DMS153 treated with DMSO at 0.1 percent for 48 hours (cell line): ENCODE measurements at regions not wholly inside any gene's neighbourhood (a gene's known extent, or its start where the extent isn't known, plus 50 kb on each side); places are given as distances from the start of the nearest gene placed in this dataset.

Source experiments
- DNase-seq: peaks from one replicate; lab custom pipeline; 2025; ENCODE audit not compliant: unreplicated experiment; lab: John Stamatoyannopoulos, UW

GRCh38 chr14:98965076-98965475, 306.9 kb downstream of the BCL11B start:
- DNase-seq: no peak

DNA sequence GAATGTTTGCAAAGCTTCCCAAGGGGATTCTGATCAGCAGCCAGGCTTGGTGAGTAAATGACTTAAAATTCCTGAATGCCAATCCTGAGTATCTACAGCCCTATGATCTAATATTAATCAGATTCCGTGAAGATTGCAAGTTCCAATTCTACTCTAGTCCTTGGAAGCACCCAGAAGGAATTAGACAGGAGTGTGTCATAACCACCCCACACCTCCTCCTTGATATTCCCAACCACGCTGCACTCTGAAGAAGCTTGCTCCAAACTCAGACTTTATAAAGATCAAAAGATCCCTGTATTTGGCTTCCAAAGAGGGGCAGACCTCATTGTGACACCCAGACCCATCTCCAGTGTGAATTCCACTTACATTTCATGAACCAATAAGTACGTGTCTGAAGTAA, 306.0 kb downstream of the BCL11B start:
- no peak for DNase-seq

DNA sequence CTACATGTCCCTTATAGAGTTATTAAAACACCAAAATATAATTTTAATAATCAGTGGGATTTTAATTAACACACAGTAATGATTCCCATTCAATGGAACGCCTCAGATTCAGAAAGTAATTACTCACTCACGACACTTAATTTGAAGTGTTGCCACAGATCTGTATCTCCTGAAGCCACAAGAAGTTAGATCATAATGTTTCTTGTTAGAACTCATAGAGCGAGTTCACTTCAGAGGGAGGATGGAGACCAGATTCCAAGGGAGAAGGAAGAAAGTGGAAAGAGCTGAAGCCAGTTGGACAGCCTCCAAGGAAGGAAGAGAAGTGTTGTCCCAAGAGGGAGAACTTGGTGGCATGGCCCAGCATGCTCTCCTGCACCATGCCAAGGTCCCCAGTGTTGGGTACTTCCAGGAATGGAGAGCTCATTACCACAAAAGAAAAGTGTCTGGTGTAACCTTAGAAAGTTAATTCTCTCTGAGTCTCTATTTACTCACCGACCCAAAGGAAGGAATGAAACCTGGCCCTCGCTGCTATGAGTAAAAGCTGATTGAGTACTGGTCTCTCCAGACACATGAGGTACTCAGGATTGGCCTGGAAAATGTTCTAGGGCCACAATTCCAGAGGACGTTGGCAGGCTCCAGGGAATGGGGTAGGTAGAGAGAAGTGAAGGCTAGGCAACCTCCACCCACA, 305.4 kb downstream of the BCL11B start:
- DNase-seq: no peak

- DNase-seq: no peak
These were observed 297.9 kb downstream of the BCL11B start for GRCh38 chr14:98974113-98974512.

- no peak for DNase-seq
These were observed 295.7 kb downstream of the BCL11B start for GRCh38 chr14:98976271-98976670.

DNA sequence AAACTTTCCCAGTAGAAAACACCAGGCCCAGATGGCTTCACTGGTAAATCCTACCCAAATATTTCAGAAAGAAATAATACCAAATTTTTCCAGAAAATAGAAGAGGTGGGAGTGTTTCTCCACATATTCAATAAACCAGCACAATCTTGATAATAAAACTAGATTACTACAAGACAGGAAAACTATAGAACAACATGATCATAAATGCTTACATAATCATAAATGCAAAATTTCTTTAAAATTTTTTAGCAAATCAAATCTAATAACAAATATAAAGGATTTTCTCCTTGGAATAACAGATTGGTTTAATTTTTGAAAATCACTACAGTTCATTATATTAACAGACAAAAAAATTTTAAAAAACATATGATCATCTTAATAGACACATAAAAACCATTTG, 294.5 kb downstream of the BCL11B start:
- no peak for DNase-seq

DNA sequence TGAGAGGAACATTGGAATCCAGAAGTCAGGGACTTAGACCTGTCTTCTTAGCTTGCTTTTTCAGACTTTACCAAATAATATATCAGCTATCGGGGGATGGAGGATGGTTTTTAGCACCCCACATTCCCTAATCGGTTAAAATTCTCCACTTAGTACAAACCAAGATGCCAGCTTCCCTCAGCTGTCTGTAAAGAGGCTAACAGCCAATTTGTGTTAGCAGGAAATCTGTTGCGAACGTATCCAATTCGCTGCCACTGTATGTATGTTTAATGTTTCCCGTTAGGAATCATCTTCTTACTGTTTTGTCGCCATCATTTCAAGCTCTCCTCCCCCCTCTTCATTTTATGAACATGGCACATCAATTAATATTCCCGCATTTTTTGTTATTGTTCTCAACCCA, 289.0 kb downstream of the BCL11B start:
- no peak for DNase-seq

DNA sequence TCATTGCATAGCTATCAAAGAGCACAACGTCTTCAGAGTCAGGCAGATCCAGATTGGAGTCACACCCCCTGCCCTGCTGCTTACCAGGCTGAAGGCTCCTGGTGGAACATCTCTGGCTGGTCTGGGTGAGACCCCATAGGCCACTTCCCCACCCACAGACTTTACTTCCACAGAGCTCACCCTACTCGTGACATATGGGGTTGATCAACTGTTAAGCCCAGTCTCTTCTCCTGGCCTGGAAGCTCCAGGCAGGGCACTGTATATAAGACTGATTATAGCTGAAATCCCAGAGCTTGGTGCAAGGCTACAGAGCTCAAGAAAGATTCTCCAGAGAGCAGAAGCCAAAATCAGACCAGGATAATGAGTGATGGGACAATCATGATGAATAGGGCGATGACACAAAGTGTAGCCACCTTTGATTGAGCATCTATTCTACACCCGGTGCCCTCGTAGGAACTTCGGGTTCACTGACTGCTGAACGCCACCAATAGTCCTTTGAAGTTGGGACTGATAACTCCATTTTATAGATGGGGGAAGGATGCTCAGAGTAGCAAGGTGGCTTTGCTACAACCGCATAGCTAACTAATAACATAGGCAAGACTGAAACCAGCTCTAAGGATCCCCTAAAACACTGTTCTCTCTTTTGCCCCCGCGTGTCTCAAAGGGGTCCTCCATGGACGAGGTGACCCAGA, 287.8 kb downstream of the BCL11B start:
- no peak for DNase-seq

- DNase-seq: no peak
These were observed 287.3 kb downstream of the BCL11B start for GRCh38 chr14:98984719-98985041.

DNA sequence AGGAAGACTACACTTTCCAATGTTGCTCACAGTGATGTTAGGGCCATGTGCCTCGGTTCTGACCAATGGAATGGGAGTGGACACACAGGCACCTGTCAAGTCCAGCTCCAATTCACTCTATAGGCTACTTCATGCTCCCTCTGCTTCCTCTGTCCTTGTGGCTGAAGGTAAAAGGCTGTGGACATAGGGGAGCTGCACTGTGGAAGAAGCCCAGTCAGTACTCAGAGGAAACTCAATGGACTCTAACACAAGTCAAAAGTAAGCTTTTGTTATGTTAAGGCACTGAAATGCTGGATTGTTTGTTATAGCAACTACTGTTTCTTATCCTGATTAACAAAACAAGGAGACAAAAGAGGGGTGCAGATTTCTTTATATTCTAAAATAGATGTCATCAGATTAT, 278.2 kb downstream of the BCL11B start:
- no peak for DNase-seq

DNA sequence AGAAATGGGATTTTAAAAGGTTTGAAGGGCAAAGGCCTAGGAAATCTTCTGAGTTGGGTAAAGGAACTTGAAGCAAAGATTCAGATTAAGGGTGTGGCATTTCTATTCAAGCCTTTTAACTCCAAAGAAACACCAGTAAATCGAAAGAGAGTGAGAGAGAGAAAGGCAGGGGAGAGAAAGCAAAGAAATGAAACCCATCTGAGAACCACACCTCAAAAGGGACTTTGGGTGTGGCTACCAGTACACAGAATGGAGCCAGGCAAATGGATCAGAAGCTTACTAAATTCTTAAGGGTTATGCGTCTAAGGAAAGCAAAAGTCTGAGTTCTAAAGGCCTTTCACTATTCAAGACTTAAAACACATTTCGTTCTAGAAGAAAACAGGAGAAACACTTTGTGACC, 277.4 kb downstream of the BCL11B start:
- DNase-seq: no peak

GRCh38 chr14:98997526-98998205, 274.3 kb downstream of the BCL11B start:
- DNase-seq: no peak

DNA sequence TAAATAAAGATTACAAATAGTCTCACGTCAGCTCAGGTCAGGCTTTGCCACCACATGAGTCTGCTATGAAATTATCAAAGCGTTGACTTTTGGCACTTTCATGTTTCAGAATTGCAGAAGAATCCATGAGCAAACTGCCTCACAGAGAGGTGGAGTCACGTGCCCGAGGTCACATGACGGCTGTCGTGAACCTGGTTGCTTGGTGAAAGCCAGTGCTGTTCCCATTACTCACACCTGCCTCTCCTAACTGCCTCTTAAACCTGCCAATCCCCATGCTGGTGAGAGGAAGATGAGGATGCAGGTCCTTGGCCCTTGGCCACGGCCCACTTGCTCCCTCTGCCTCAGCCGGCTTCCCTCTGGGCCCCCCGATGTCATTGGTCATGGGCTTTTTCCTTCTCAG, 272.7 kb downstream of the BCL11B start:
- DNase-seq: no peak

DNA sequence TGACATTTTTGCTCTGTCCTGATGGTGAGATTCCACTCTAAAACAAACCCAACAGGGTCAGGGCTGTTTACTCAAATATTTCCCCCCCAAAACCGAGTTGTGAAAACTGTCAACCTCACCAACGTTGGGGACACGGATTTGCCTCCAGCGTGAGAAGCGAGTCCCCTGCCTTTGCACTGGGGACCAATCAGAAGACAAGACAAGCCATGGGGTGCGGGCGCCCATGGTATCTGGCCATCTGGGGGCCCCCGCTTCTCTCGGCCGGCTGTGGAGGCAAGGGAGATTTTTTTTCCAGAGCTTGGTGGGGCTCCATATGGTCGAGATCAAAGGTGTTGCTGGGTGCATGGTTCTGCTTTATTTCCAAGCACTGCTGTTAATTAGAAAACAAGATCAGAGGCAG, 272.1 kb downstream of the BCL11B start:
- no peak for DNase-seq

GRCh38 chr14:99001241-99001640, 270.8 kb downstream of the BCL11B start:
- DNase-seq: no peak

- no peak for DNase-seq
These were observed 268.4 kb downstream of the BCL11B start for GRCh38 chr14:99003646-99004045.

- no peak for DNase-seq
These were observed 267.9 kb downstream of the BCL11B start for GRCh38 chr14:99004112-99004511.

DNA sequence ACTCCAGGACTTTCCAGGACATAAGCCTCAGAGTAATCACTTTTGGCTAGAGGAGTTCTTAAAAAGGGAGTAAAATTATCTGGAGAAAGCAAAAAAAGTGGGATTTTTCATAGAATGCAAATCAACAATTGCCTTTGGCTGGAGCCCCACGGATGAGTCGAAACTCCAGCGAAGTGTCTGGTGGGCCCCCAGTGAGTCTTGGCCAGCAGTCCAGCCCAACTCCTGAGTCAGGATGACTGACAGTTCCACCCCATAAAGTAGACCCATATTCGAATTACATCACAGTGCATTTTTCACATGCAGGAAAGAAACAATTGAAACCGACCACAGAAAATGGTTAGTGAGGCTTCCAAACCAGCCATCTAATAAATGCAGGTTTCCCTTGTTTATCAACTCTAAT, 265.7 kb downstream of the BCL11B start:
- DNase-seq: no peak

- no peak for DNase-seq
These were observed 264.2 kb downstream of the BCL11B start for GRCh38 chr14:99007795-99008194.

DNA sequence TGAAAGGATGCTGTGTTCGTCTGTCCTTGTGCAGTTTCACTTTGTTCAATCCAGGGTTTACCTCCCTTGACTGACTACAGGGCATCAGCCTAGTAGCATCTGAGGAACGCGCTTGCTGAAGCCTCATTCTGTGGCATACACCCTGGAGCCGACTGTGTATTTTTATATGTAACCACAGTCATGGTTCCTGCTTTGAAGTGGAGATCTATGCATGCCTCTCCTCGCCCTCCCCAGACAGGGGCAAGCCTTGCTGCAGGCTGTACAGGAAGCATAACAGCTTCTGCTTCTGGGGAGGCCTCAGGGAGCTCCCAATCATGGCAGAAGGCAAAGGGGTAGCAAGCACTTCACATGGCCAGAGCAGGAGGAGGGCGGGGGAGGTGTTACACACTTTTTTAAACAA, 262.1 kb downstream of the BCL11B start:
- no peak for DNase-seq

DNA sequence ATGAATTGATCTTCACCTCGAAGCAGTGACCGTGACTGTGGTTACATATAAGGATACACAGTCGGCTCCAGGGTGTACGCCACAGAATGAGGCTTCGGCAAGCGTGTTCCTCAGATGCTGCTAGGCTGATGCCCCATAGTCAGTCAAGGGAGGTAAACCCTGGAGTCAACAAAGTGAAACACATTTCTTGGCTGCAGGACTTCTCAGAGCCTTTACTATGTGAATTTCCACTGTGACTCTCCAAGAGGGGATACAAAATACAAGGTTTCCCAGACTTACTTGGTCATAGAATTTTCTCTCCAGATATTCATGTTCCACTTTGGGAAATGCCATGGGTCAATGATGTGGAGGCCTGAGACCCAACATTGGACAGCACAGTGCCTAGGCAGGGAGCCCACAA, 260.6 kb downstream of the BCL11B start:
- DNase-seq: no peak

DNA sequence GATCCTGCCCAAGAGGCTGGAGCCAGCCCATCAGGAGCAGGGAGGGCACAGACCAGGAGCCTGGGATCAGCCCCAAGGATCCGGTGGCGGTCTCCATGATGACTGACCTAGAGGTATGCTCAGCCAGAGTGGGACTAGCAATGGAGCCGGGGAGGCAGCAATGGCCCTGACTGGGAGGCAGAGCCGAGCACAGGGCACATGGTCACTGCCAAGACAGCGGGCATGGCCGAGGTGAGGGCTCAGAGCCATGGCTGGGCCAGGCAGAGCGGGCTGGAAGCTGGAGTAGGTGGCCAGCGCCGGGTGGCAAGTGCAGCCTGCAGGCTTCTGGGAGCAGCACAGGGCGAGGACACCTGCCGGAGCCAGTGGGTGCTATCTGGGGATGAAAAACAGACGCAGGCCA, 259.3 kb downstream of the BCL11B start:
- no peak for DNase-seq

- no peak for DNase-seq
These were observed 256.2 kb downstream of the BCL11B start for GRCh38 chr14:99015833-99016232.
